GM19397 (cell line): ENCODE measurements at regions not wholly inside any gene's neighbourhood (a gene's known extent, or its start where the extent isn't known, plus 50 kb on each side); places are given as distances from the start of the nearest gene placed in this dataset.

Experiments
- ATAC-seq: cut with Tn5 transposase; IDR thresholded peaks from one replicate; pipeline ENCODE4 v1.9.1; 2021; ENCODE audit warnings: mild to moderate bottlenecking, moderate library complexity; ENCODE audit not compliant: unreplicated experiment

DNA sequence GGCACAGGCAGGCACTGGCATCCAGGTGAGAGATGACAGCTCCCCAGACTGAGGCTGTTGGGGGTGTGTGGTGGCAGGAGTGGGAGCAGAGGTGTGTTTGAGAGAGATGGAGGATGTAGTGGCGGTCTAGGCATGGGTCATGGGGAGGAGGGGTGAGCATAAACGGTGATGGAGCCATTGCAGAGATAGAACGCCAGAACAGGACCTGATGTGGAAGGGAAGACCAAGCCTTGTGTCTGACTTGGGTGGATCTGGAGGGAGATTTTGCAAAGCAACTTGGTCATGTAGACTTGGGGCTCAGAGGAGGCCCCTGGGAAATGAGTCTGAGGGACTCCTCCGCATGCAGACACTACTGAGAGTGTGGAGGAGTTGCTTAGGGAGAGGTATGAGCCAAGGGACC lies 50.0 kb upstream of the CLDN5 start:
- no peak for ATAC-seq

DNA sequence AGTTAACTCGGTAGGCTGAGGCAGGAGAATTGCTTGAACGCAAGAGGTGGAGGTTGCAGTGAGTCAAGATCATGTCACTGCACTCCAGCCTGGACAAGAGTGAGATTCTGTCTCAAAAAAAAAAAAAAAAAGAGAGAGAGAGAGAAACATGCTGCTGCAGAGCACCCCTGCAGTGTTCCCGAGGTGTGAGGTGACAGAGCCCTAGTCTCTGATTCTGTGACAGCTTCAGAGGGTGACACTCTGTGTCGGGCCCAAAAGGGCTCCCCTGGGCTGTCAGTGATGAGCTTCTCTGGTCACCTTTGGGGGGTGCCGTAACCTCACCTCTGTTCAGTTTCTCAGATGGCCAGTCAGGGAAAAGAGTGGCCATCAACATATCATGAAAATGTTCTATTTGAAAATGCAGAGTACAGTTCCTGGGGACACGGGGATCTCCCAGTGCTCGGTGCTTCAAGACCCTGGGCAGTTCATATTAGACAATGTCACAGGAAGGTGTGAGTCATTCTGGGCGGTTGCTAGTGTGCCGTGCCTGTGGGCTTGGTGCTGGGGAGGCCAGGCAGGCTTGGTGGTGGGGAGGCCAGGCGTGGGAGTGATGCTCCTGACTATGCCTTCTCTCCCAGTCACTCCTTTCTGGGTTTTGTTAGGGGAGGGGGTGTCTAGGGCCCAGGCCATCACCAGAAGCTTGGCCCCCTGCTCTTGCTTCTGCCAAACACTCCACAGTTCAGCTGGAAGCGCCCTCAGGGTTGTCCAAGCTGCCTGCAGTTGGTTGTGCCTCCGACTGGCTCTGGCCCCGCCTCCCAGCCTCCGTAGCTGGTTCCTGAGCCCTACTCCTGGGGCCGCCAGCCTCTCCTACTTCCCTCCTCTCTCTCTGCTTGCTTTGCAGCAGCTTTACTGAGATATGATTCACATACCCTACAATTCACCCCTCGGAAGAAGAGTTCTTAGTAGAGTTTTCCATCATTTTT lies 52.5 kb upstream of the CLDN5 start:
- ATAC-seq: no peak

DNA sequence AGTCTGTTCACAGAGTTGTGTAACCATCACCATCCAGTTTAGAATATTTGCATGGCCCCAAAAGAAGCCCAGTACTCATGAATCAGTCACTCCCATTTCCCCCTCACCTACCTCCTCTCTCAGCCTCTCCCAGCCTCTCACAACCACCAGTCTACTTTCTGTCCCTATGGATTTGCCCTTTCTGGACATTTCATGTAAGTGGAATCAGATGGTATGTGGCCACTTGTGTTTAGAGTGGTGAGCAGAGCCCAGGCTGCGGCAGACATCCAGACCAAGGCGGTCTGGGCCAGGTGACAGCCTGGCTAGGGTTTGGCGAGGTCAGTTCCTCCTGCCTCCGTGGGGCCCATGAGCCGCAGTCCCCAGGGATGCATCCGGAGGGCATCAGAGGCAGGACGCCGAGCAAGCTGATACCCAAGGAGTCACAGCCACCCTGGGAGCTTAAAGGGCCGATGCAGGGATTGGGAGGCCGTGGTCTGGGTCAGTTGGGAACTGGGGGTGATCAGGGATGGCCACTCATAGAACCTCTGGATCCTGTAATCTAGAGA lies 53.3 kb upstream of the CLDN5 start:
- ATAC-seq: no peak

DNA sequence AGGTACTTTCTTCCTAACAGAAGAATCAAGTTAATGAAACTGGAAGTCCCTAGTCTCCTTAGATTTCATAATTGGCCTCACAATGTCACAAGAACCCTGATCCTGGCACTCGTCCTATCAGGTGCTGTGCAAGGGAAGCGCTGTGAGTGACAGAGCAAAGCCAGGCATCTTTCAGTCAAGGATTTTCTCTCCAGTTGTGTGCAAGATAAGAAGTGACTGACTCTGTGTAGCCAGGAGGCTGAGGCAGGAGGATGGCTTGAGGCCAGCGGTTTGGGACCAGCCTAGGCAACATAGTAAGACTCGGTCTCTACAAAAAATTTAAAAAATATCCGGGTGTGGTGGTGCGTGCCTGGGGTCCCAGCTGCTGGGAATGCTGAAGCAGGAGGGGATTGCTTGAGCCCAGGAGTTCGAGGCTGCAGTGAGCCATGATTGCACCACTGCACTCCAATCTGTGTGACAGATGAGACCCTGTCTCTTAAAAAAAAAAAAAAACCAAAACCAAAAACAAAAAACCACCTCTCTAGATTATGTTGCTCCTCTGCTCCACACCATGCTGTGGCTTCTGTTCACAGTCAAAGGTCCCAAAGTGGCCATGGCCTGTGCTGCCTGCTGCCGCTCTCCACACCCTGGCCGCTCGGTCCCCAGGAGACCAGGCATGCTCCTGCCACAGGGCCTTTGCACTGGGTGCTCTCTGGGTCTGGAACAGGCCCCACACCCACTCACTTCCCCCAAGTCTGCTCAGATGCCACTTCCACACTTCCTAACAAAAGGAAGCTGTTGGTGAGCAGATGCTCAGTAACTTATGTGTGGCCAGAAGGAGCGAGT lies 54.2 kb upstream of the CLDN5 start:
- ATAC-seq: no peak

DNA sequence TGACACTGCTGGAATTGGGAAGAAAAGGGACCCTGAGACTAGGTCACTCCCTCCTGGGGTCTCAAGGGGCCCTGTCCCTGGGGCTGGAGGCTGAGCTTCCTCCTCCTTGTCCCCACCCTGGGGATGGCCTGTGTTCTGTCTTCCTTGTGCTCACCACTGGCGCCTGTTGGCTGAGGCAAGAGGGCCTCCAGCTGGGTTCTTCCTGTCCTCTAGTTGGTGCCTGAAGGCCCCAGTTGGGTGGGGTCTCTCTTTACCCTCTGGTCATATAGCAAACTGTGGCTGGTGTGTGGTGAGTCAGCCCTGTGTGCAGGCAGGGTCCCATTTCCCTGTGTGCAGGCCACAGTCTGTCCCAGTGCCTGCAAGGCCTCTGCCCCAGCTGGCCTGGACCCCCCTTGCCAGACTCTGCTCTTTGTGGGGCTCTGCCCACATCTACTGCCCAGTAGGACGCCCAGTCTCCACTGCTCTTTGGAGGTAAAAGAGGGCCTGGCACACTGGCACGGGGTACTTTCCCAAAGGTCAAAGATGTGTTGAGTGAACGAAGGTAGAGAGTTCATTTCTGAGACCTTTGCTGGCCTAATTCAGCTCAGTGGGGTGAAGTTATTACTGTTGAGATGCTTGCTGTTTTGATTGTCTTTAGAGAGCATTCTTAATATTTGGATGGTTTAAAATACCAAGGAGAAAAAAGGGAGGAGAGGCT lies 55.1 kb upstream of the CLDN5 start:
- ATAC-seq: no peak

DNA sequence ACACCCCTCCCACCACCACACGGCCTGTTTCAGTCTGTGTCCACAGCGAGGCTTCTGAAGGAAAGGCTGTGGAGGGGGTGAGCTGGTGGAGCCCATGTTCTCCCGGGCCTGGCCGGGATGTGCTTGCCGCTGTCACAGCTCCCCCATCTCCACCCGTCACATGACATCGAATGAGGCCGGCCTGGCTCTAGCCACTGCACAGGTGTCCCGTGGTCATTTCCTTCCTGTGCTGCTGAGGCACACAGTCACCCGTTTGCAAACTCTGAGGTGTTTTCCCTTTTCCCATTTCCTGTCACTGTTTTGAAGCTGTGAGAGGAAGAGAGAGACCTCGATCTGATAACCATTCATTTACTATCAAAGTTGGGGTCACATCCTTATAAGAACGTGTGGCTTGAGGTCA lies 55.7 kb upstream of the CLDN5 start:
- no peak for ATAC-seq

DNA sequence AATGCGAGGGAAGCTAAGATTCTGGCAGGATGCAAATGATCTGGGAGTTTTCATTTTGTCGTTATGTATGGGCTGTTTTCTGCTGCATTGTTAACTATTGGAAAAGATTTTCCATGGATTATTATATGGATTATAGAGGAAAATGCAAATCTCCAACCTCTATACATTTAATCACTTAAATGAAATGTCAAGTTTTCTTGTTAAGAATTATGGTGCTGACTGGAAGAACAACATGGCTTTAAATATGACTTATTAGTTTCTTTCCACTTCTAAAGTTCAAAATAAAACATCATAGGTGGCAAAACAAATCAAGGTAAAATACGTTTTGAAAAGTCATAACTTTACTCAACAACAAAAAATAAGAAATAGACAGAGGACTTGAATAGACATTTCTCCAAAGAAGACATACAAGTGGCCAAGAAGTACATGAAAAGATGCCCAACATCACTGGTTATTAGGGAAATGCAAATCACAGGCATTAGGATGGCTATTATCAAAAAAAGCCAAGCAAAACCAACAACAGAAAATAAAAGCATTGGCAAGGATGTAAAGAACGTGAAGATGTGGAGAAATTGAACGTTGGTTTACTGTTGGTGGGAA lies 56.2 kb upstream of the CLDN5 start:
- no peak for ATAC-seq

DNA sequence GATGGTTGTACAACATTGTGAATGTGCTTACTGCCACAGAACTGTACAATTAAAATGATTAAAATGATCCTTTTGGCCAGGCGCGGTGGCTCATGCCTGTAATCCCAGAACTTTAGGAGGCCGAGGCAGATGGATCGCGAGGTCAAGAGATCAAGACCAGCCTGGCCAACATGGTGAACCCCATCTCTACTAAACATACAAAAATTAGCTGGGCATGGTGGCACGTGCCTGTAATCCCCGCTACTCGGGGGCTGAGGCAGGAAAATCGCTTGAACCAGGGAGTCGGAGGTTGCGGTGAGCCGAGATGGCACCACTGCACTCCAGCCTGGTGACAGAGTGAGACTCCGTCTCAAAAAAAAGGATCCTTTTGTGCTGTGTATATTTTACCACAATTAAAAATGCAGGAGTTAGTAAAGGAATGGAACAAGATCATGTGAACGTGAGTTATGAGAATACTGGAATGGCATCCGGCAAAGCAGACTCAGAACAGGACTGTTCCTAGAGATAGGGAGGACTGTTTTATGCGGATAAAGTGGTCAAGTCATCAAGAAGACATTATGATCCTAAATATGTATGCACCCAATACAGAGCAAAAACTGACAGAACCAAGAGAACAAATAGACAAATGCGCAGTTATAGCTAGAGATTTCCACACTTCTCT lies 58.0 kb upstream of the CLDN5 start:
- no peak for ATAC-seq

DNA sequence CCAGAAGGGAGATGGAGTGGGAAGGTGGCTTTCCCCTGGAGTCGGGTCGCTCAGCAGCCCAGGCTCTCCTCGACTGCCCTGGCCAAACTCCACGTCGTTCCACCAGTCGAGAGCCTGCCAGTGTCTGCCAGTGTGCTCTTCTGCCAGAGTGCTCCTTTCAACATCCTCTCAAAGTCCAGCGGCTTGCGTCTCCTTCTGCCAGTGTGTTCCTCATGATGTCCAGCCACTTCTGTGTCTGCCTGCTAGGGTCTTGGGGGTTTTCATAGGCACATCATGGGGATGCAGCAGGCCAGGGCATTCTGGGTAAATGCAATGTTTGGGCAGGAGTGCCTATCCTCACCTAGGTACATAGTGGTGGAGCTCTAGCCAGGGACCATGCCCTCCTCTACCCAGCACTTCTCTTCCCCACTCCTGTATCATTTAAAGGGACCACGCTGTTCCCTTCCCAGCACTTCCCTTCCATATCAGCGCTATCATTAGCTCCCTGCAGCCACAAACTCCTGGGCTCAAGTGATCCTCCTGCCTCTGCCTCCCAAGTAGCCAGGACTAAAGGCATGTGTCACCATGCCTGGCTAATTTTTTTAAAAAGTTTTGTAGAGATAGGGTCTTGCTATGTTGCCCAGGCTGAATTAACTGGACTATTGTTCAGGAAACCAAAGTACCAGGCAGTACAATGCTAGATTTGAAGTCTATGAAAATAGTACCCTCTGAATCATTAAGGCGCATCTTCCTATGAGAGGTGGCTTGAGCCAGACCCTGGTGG lies 62.9 kb upstream of the CLDN5 start:
- no peak for ATAC-seq

DNA sequence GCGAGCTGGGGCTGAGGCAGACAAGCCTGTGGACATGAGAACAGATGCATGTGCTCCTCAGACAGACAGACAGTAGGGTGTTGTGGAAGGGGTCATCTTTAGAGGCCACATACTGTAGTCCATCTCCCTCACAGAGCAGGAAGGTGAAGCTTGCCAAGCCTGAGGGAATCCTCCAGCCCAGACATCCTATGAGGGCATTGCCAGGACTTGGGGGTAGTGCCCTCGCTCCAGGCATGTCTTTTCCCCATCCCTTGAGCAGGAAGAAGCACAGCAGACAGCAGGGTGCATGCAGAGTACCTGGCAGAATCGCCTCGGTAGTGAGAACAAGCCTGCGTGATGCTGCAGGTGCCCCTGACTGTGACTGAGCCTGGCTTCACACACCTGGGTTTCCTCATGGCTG lies 66.5 kb upstream of the CLDN5 start:
- no peak for ATAC-seq

DNA sequence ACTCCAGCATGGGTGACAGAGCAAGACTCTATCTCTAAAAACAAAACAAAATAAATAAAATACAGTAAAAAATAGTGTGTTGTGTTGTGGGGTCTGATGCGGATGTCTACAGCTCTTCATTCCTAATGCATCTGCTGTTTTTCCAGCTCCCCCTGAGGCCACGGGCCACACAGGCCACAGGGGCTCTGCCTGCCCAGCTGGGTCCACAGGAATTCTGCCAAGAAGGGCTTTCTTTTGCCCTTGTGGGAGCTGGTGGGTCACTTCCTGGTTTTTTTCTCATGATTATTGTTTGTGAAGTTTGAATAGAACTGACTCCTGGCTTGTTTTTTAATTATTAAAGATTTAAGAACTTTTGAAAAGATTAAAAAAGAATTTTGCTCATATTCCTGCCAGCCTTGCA lies 67.4 kb upstream of the CLDN5 start:
- ATAC-seq: no peak

DNA sequence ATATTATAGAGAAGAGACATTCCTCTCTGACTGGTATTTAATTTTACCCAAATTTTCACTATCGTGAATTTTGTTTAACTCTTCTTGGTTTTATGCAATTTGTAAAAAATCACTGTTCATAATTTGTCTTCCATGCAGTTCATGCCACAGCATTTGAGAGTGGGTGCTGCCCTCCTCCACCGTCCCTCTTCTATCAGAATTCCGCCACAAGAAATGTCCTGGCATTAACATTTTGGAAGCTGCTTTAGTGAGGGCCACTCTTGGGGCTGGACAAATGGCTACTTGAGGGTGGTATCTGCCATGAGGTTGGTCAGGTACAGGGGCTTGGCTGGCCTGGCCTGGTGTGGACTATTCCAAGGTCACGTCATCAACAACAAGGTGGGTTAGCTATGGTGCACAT lies 68.3 kb upstream of the CLDN5 start:
- no peak for ATAC-seq

DNA sequence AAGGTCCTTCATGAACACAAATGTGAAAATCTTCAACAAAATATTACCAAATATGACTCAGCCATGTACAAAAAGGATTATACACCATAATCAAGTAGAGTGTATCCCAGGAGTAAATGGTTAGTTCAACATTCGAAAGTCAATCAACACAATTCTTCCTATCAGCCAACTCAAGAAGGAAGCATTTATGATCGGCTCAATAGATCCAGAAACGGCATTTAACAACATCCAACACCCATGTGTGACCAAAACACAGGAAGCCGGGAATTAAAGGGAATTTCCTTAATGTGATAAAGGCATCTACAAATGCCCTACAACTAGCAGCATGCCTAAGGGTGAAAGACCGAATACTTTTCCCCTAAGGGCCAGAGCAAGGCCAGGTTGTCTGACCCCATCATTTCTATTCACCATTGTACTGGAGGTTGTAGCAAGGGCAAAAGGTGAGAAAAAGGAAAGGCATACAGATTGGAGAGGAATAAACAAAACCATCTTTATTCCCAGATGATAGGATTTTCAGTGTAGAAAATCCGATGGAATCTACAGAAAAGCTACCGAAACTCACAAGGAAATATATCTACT lies 69.9 kb upstream of the CLDN5 start:
- no peak for ATAC-seq

DNA sequence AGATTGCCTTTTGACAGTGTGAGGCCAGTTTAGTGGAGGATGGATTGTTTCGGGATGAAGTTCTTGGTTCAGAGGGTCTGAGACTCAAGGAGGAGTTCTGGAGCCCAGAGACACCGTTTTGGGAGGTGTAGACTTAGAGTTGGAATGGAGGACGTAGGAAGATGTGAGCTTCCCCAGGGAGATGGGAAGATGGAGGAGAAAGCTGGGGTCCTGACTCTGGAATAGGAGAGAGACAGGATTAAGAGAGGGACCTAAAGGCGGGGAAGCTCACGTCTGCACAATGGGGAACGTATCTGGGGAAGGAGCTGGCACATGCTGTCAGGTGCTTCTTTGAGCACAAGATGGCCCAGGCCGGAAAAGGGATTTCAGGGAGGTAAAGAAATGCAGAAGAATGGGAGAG lies 71.3 kb upstream of the CLDN5 start:
- ATAC-seq: no peak

DNA sequence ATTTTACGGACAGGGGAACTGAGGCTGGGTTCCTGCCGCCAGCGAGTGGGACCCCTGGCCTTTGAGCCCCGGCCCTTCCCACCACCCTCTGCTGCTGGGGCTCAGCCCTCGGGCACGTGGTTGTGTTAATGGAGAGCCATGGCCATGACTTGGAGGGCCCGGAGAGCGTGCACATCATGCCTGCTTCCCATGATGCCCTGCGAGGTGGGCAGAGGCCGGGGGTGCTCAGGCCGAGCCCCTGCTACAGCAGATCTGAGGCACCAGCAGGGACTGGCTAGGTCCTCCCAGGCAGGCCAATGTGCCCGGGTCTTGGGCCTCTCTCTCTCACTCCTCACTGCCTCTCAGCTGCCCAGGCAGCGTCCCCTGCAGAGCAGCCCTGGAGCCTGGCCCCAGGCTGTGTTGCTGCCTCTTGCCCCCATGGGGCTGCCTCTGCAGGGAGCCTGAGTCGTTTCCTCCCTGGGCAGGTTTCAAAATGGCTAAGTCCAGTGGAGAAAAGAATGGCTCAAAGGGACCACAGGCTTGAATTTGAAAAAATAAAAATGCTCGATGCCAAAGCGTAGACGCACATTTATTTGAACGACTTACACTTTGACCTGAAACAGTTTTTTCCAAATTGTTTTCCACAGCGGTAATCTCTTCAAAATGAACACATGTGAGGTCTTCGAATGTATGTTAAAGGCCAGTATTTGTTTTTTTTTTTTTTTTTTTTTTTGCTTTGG lies 72.6 kb upstream of the CLDN5 start:
- no peak for ATAC-seq

DNA sequence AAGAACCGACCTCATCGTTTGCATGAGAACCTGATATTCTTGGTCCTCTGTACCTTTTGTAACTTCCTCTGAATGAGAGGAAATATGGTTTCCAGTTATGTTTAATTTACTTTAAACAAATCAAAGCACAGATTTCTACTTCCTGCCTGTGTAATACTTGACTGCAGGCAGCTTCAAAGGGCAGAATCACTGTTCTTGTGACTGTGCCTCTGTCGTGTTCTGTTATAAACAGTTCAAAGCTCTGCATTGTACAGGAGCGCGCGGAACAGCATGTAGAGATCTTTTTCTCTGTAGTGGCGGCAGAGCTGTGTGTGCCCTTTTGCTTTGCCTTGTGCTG lies 73.2 kb upstream of the CLDN5 start:
- ATAC-seq: no peak

DNA sequence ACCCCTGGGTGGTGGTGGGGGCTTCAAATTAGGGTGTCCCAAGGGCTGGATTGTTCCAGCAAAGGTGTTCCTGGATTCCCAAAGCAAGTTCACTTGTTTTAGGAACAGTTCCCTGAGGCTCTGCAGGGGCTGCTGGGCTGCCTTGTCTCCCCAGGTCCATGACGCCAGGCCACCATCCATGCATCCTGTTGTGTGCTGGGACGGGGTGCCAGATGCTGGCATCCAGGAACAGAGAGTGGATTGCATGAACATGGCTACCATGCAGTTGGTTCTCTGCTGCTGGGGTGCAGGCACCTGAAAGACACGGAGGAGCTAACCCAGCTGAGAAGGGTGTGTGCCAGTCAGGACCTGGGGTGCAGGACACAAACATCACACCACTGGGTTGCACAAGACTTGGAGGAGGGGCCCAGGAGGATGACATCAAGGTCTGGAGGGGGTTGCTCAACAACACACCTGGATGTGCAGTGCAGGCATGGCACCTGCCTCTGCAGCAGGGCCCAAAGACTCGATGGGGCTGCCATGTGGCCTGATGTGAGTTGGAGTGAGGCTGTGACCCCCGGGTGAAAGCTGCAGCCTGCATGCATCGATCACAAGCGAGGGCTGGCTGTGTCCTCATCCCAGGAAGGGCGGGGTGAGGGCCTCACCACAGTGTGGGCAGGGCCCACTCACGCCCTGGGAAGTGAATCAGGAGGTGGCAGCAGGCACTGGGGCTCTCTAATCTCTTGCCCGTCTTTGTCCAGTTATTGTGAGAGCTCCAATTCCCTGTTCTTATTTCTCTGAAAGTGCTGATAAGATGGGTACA lies 74.0 kb upstream of the CLDN5 start:
- ATAC-seq: no peak

DNA sequence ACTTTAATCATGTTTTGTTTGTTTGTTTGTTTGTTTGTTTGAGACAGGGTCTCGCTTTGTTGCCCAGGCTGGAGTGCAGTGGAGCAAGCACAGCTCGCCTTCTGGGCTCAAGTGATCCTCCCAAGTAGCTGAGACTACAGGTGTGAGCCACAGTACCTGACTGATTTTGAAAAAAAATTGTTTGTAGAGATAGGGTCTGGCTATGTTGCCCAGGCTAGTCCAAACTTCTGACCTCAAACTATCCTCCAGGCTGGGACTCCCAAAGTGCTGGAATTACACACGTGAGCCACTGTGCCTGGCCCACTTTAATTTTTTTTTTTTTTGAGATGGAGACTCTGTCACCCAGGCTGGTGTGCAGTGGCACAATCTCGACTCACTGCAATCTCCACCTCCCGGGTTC lies 74.8 kb upstream of the CLDN5 start:
- no peak for ATAC-seq
